ENCODE measurements at regions not wholly inside any gene's neighbourhood (a gene's known extent, or its start where the extent isn't known, plus 50 kb on each side); places are given as distances from the start of the nearest gene placed in this dataset.

GRCh38 chr18:38402509-38402908, 836.9 kb upstream of the CELF4 start:
- DNase-seq (ENCODE audit: low spot score), result no peak

- no peak for DNase-seq (ENCODE audit: low spot score)
Measured at GRCh38 chr18:38397094-38397493, 831.5 kb upstream of the CELF4 start.

- no peak for DNase-seq (ENCODE audit: low spot score)
Measured at GRCh38 chr18:38386146-38386545, 820.5 kb upstream of the CELF4 start.

DNA sequence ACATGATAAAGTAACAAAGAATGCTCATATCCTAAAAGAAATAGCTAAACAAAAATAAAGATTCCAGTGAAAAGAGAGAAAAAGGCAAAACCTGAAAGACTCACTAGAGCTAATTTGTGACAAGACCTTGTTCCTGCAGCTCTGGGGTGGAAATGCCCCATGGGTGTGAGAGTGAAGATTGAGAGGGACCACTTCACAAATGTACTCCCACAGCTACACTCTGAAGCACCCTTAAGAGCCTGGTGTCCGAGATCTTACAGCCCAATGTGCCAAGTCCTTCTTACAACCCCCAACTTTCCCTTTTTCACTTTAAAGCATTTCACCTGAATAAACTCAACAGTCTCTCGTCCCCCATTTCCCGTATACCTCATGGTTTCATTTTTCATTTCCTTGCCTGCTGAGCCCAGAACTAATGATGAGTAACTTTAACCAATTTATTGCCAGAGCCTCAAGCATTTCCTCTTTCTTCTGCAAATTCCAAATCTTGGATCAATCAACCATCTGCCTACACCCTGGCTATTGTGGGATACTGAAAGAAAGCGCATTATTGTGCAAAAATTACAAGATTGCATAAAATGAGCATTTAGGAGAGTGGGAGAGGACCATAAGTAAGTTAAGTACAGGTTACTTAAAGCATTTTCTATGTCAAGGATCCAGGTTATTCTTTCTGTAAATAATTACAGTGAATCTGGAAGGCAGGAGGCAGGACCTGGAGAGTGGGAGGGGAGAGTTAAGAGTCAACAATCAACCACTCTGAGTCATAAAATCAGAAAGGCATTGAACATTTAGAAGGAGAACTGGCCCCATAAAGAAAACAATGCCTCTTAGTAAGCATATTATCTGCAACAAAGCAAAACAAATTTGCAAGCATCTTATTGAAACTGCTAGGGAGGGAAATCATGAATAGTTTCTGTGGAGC, 804.4 kb upstream of the CELF4 start:
- no peak for DNase-seq (ENCODE audit: low spot score)

GRCh38 chr18:38368886-38369285, 803.3 kb upstream of the CELF4 start:
- no peak for DNase-seq (ENCODE audit: low spot score)

- no peak for DNase-seq (ENCODE audit: low spot score)
Measured at GRCh38 chr18:38368246-38368645, 802.6 kb upstream of the CELF4 start.

DNA sequence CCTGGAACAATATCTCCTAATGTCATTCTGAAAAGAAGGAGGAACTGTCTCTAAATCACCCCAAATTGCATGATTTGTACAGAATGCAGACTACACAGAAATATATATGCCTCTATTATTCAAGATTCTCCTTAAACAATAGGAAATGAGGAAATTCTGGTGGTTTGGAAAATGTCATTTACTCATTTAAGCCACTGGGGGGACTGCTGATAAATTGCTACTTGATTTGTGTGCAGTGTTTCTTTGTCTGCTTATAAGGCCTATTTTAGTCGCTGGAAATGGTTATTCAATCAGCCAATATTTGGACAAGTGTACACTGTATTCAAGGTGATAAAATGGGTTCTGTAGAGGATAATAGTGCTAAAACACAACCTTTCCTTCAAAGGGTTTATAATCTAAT, 801.9 kb upstream of the CELF4 start:
- no peak for DNase-seq (ENCODE audit: low spot score)

DNA sequence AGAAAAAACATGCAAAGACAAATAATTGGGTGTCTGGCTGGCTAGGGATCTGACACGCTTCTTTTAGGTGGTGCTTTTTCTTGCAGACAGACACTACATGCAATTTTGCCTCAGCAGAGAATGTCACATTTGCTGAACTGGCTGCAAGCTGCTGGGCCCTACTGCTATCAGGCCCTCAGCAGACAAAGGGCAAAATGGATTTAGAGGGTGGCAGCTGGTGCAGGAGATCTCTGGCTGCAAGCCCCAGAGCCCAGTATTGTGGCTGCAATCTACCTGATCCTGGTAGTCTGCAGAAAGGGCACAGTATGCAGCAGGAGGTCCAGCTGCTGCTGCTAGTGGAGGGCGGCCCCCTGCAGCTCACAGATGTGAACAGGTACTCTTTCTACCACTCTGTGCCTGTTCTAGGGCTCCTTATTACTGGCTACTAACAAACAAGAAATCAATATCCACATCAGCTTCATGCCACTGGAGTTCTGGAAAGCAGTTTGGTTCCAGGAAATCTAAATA, 796.7 kb upstream of the CELF4 start:
- DNase-seq (ENCODE audit: low spot score), result no peak

DNA sequence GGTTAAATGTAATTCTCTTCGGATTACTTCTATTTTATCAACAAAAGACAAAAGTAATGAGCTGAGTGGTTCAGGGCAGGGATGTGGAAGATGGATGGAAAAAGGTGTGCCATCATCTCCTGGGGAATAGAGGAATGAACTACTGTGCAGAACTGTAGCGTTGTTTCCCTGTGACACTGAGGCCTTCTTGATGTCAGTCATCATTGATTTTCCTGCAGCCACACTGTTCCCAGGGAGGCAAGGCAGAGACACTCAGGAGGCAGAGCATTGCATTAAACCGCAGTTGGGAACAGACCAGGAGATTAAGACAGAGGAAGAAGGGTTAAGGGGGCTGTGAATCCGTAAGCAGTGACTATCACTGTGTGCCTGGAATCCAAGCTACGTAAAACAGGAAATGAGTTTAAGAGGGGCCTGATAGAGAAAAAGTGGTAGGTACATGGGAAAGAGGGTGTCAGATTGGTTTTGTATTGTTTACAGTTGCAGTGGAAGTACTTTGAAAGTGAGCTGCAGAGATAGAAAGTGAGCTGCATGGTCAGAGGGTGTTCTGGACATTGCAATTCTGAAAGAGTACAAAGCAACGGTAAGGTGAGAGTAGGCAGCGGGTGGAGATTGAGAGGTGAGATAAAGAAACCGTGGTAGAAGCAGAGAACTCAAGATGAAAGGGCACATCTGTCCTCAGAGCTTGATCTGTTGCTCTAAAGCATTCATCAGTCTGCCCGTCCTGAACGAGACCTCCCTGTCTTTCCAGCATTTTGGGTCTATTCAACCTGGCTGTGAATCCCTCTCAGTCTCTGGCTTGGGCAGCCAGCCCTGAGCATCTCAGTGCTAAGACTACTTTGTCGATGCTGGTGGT, 793.4 kb upstream of the CELF4 start:
- DNase-seq (ENCODE audit: low spot score), result no peak

DNA sequence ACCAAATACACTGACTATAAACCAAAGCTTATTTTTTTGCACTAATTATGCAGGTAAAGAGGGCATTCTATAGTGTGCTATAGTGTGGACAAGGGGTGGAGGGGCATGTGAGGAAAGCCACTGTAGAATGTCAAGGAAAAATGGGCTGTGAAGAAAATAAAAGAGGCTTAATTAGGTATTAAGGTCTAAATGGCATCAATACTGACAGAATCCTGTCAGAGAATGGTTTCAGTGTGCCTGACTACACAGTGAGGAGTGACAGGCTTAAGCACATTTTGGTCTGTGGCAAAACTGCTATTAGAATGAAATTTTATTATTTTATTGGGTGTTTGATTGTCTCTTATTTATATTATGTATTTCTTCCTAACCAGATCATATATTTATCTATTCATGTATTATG, 787.6 kb upstream of the CELF4 start:
- no peak for DNase-seq (ENCODE audit: low spot score)

DNA sequence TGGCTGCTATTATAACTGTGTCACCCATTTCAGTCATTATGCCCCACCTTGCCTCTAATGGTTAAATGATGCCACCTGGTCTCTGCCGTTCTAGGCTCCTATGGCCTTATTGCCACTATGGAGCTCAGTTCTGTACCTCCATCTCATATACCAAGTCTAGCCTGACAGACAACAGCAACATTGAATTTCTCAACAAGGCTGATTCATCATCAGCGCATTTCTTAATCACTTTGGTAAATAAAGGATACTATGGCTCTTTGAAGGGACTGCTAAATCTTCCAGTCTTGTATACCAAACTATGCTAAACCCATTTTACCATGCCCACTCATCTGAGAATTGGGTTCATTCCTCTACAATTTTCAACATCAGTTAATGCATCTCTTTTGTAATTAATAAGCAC, 784.5 kb upstream of the CELF4 start:
- DNase-seq (ENCODE audit: low spot score), result no peak

GRCh38 chr18:38330573-38330972, 765.0 kb upstream of the CELF4 start:
- no peak for DNase-seq (ENCODE audit: low spot score)

DNA sequence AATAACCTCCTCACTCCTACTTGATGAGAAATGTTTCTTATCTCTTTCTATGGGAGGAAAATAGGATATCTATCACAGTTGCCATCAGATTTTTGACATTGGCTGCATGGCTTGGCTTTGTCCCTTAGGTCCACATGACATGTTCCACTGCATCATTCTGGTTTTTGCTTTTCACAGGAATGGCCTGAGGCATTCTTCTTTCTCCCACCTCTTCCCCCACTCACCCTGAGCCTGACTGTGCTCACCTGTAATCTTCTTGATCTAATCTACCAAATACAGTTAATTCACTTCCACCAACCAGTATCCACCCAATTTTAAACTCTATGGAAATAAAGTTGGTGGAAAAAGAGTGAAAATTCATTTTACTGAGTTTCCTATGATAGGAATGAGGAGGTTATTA, 763.5 kb upstream of the CELF4 start:
- no peak for DNase-seq (ENCODE audit: low spot score)

DNA sequence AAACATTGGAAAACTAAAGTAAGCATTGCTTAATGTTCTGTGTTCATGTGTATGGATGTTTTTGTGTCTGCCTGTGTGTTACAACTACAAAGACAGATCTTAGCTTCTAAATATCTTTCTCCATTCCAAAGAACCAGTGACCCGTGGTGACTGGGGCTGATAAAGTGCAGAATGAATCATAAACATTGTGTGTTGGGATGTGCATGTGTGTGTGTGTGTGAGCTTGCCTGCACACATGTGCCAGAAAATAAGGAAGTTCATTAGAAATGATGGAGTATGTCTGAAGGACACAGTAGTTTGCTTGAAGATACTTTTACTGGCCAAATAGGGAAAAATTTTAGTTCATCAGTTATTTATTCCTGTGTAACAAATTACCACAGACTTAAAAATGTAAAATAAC, 756.6 kb upstream of the CELF4 start:
- no peak for DNase-seq (ENCODE audit: low spot score)

DNA sequence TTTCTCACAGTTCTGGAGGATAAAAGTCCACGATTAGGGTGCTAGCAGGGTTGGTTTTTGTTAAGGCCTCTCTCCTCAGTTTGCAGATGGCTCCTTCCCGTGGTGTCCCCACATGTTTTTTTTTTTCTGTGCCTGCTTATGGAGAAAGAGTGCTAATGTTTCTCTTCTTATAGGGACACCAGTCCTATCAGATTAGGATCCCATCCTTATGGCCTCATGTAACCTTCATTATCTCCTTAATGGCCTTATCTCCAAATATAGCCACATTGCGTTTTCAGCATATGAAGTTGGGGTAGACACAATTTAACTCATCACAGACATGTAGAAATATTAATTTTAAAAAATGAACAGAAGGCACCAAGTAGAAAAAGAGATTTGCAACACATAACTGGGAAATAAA, 755.7 kb upstream of the CELF4 start:
- no peak for DNase-seq (ENCODE audit: low spot score)

- DNase-seq (ENCODE audit: low spot score), result no peak
Measured at GRCh38 chr18:38318416-38318815, 752.8 kb upstream of the CELF4 start.

GRCh38 chr18:38313831-38314230, 748.2 kb upstream of the CELF4 start:
- DNase-seq (ENCODE audit: low spot score), result no peak

- no peak for DNase-seq (ENCODE audit: low spot score)
Measured at GRCh38 chr18:38312532-38312931, 746.9 kb upstream of the CELF4 start.

DNA sequence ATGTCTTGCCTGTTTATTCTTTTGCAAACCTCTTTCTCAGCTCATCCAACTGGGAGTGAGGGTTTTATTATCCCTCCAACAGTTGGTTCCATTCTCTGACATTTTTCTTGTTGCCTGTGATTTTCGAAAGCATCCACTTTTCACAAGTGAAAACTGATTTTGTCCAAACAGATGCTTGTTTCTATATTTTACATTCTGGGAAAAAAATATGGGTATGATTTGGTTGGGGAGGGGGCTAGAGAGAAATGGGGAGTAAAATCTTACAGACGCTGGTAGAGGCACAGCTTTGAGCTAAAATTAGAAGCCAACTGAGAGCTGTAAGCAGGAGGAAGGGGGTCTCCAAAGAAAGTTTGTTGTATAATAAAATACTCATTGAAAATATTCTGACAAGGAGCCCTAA, 745.3 kb upstream of the CELF4 start:
- DNase-seq (ENCODE audit: low spot score), result no peak

DNA sequence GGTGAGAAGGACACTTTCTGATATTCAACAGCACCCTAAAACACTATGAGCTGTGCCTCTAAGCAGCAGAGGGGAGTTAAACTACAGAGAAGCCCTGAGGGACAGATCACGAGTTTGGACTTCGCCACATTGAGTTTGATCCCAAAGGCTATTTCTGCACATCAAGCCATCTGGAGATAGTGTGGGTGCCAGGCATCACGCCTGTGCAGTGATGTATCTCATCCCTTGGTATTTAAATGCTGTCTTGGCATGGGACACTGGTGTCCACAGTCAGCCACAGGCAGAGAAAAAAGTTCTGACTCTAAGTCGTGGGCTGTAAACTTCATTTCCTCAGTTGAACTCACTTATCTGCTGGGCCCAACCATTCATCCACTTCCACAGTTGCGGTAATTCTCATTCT, 742.3 kb upstream of the CELF4 start:
- DNase-seq (ENCODE audit: low spot score), result no peak

DNA sequence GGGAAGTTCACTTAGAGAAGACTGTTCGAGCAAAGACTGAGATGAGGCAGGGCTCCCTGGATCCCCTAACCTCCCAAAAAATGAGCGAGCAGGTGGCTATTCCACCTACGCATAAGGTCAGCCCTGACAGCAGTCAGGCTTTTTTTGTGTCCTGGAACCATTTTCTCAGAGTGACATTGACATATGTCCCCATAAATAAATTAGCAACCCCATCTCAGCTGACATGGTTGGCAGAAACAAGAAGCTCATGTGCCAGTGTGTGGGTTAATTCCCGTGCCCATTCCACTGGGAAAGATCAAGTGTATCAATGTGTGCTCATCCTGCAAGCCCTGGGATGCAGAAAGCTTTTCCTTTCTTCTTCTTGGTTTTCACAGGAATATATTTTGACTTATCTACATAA, 740.4 kb upstream of the CELF4 start:
- DNase-seq (ENCODE audit: low spot score), result no peak

DNA sequence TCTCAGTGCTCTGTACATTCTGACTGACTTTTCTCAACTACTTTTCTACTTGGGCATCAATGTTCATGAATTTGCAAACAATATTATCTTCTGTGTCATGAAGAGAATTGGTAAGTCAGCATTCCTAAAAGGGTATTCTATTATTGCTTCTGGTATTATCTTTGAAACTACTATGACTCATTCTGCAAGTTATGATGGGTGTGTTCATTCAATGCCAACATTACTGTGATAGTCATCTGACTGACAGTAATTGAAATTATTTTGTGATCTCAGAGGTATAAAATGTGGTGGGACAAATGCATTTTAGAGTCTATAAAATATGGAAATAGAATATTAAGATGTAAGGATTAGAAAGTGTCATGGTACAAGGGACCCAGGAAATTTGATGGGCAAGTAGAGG, 736.0 kb upstream of the CELF4 start:
- no peak for DNase-seq (ENCODE audit: low spot score)

DNA sequence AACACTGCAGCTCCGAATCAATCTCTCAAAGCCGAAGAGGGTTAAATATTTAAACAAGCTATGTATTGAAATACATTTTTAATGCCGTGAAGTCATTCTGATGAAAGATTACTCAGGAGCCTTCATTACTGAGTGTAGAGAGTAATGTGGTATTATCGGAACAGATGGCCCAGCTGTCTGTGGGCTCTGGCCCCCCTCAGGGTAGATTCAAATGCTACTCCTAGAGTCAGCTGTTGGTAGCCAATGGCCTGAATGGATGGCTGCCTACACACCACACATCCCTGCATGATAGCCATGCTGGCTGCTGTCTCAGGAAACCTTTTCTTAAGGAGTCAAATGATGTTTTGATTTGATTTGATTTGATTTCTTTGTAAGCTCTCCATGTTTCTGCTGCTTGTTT, 732.3 kb upstream of the CELF4 start:
- no peak for DNase-seq (ENCODE audit: low spot score)

Data from CD4-positive, alpha-beta T cell treated with Interleukin-15 for 4 hours (primary cell).